HG03520 (cell line): ENCODE measurements at regions not wholly inside any gene's neighbourhood (a gene's known extent, or its start where the extent isn't known, plus 50 kb on each side); places are given as distances from the start of the nearest gene placed in this dataset.
"Not testable (repeated sequence)": the region's sequence is repeated elsewhere in the genome, so short reads cannot be mapped to it uniquely, and the experiment has no call there.

Source experiments
- ATAC-seq: cut with Tn5 transposase; IDR thresholded peaks from one replicate; pipeline ENCODE4 v1.9.1; 2021; ENCODE audit warnings: mild to moderate bottlenecking, moderate library complexity; ENCODE audit not compliant: unreplicated experiment

- ATAC-seq = no peak
Observed at GRCh38 chr13:82298106-82298505, 1584.2 kb downstream of the SLITRK1 start.

- ATAC-seq = no peak
Observed at GRCh38 chr13:82294226-82294625, 1588.0 kb downstream of the SLITRK1 start.

- no peak for ATAC-seq
Observed at GRCh38 chr13:82292334-82292733, 1589.9 kb downstream of the SLITRK1 start.

- no peak for ATAC-seq
Observed at GRCh38 chr13:82291852-82292251, 1590.4 kb downstream of the SLITRK1 start.

GRCh38 chr13:82275644-82276043 is 1606.6 kb downstream of the SLITRK1 start:
- ATAC-seq = no peak

GRCh38 chr13:82259284-82259683 is 1623.0 kb downstream of the SLITRK1 start:
- ATAC-seq = no peak

GRCh38 chr13:82257790-82258507 is 1624.3 kb downstream of the SLITRK1 start:
- ATAC-seq = no peak

GRCh38 chr13:82248762-82249161 is 1633.5 kb downstream of the SLITRK1 start:
- ATAC-seq = no peak

GRCh38 chr13:82245860-82246259 is 1636.4 kb downstream of the SLITRK1 start:
- ATAC-seq = no peak

GRCh38 chr13:82224806-82225205 is 1657.5 kb downstream of the SLITRK1 start:
- ATAC-seq = no peak

GRCh38 chr13:82221621-82222020 is 1660.7 kb downstream of the SLITRK1 start:
- ATAC-seq = no peak

GRCh38 chr13:82220641-82221040 is 1661.6 kb downstream of the SLITRK1 start:
- no peak for ATAC-seq

- ATAC-seq = no peak
Observed at GRCh38 chr13:82216165-82216564, 1666.1 kb downstream of the SLITRK1 start.

GRCh38 chr13:82214341-82214740 is 1667.9 kb downstream of the SLITRK1 start:
- no peak for ATAC-seq

- ATAC-seq = no peak
Observed at GRCh38 chr13:82206241-82206640, 1676.0 kb downstream of the SLITRK1 start.

GRCh38 chr13:82202398-82202797 is 1679.9 kb downstream of the SLITRK1 start:
- ATAC-seq = no peak

- no peak for ATAC-seq
Observed at GRCh38 chr13:82196087-82196486, 1686.2 kb downstream of the SLITRK1 start.

GRCh38 chr13:82187227-82187626 is 1695.0 kb downstream of the SLITRK1 start:
- ATAC-seq = no peak

- no peak for ATAC-seq
Observed at GRCh38 chr13:82176751-82177150, 1705.5 kb downstream of the SLITRK1 start.

- ATAC-seq = no peak
Observed at GRCh38 chr13:82165396-82166174, 1716.7 kb downstream of the SLITRK1 start.

- not testable (repeated sequence) for ATAC-seq
Observed at GRCh38 chr13:82164780-82165395, 1717.4 kb downstream of the SLITRK1 start.

- ATAC-seq = no peak
Observed at GRCh38 chr13:82147526-82147925, 1734.7 kb downstream of the SLITRK1 start.
